ENCODE measurements at regions not wholly inside any gene's neighbourhood (a gene's known extent, or its start where the extent isn't known, plus 50 kb on each side); places are given as distances from the start of the nearest gene placed in this dataset.

DNA sequence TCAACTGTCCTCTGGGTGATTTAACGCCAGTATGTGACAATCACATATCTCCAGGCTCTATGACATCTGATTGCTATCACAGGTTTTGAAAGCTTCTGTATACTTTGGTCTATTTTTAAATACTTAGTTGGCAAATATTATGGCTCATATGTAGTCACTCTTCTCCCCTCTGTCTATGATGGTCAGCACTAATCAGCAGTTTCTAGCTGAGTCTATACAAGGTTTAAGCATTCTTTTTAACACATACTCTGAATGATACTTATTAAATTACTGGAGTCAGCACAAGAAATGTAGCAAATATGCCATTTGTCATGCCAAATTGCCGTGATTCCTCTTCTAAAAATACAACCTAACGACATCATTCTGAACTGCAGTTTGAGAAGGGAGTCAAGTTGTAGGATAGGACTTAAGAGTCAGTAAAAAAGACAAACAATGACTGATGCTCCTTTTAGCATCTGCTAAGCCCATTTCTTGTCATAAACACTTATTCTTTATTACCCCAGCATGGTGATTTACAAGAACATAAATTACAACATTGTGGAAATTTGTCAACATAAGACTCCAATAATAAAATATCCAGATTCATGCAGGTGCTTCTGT, 947.8 kb downstream of the XPNPEP1 start:
- TF ChIP-seq SP1 (IDR thresholded peaks at IDR 0.05) (no peak), FOXM1 (IDR thresholded peaks at IDR 0.05; ENCODE audit: borderline replicate concordance) (no peak), FOXK2 (IDR thresholded peaks at IDR 0.05) (no peak), SUZ12 (IDR thresholded peaks at IDR 0.05) (no peak), BHLHE40 (IDR thresholded peaks at IDR 0.05; ENCODE audit: borderline replicate concordance) (no peak), NFRKB (IDR thresholded peaks at IDR 0.05) (no peak), FOXA1 (IDR thresholded peaks at IDR 0.05) (no peak)
- TF ChIP-seq, protein P1, sequence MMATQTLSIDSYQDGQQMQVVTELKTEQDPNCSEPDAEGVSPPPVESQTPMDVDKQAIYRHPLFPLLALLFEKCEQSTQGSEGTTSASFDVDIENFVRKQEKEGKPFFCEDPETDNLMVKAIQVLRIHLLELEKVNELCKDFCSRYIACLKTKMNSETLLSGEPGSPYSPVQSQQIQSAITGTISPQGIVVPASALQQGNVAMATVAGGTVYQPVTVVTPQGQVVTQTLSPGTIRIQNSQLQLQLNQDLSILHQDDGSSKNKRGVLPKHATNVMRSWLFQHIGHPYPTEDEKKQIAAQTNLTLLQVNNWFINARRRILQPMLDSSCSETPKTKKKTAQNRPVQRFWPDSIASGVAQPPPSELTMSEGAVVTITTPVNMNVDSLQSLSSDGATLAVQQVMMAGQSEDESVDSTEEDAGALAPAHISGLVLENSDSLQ (IDR thresholded peaks at IDR 0.05): no peak

Data from HEK293T (cell line).